ENCODE measurements at regions not wholly inside any gene's neighbourhood (a gene's known extent, or its start where the extent isn't known, plus 50 kb on each side); places are given as distances from the start of the nearest gene placed in this dataset.

DNA sequence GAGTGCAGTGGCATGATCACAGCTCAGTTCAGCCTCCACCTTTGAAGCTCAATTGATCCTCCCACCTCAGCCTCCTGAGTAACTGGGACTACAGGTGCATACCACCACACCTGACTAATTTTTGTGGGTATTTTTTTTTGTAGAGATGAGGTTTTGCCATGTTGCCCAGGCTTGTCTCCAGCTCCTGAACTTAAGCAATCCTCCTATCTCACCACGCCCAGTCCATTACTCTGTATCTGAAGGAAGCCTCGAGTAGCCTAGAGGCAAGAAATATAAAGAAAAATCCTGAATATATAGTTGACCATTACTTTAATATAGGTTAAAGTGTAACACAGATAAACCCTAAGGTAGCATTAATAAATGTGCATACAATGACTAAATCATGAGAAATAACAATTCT lies 686.8 kb upstream of the PIK3C3 start:
- H2BK20ac ChIP-seq (ENCODE audit: low read length), result no peak overlapping the region
- H4K8ac ChIP-seq (ENCODE audit: extremely low read depth, insufficient read depth, low read length), result no peak overlapping the region
- no peak overlapping the region for H2BK120ac ChIP-seq (replicated peaks; ENCODE audit: low read depth, low read length)
- H3K27ac ChIP-seq (ENCODE audit: low read depth, low read length), result no peak overlapping the region
- no peaks in the 10 kb centered on the region for H4K20me1 ChIP-seq (replicated peaks in 1 of 2; ENCODE audit: control insufficient read depth in 1 of 2, insufficient read depth in 2 of 2, low read length in 2 of 2)
- H3K27me3 ChIP-seq (replicated peaks in 1 of 4; ENCODE audit: control insufficient read depth in 3 of 4, extremely low read depth in 1 of 4, insufficient read depth in 3 of 4, low read length in 3 of 4), result no peaks in the 10 kb centered on the region
- no peak overlapping the region for H2BK15ac ChIP-seq (ENCODE audit: low read length)
- no peak overlapping the region for H3K18ac ChIP-seq (ENCODE audit: extremely low read depth, low read length)
- H3K79me1 ChIP-seq (ENCODE audit: low read depth, low read length), result no peaks in the 10 kb centered on the region
- no peak overlapping the region for H3K4me2 ChIP-seq (ENCODE audit: insufficient read depth in 1 of 2, low read depth in 2 of 2, low read length in 2 of 2)
- no peak overlapping the region for H2BK5ac ChIP-seq (ENCODE audit: low read depth, low read length)
- no peak overlapping the region for H3K14ac ChIP-seq (ENCODE audit: insufficient read length)
- WGBS, 2 experiments (ENCODE audit: extremely low coverage in 1 of 2, insufficient coverage in 1 of 2, insufficient read length in 1 of 2, insufficient replicate concordance in 2 of 2, low coverage in 1 of 2, low lambda C conversion rate in 2 of 2, missing lambda C conversion rate in 1 of 2), result 98% methylated on average over 2 of the region's 2 CpGs; no CpG with 5 or more reads in 1 of the 2 experiments
- H3K4ac ChIP-seq (replicated peaks; ENCODE audit: insufficient read length, low read depth, low read length), result no peak overlapping the region
- no peak overlapping the region for H3K9ac ChIP-seq (replicated peaks in 1 of 4; ENCODE audit: extremely low read depth in 1 of 4, low read depth in 3 of 4, low read length in 3 of 4)
- no peak overlapping the region for H2AFZ ChIP-seq (ENCODE audit: low read length)
- CTCF ChIA-PET (ENCODE audit: partially characterized antibody), result no interaction called here
- H2AK5ac ChIP-seq (ENCODE audit: low read depth, low read length), result no peak overlapping the region
- no peak overlapping the region for H2BK12ac ChIP-seq (ENCODE audit: low read depth, low read length)
- H3K4me3 ChIP-seq (ENCODE audit: extremely low read depth in 1 of 4, insufficient read depth in 2 of 4, low read depth in 3 of 4, low read length in 4 of 4), result no peak overlapping the region
- H3K36me3 ChIP-seq (ENCODE audit: control insufficient read depth in 2 of 4, insufficient read depth in 4 of 4, low read length in 3 of 4), result no peaks in the 10 kb centered on the region
- no peak overlapping the region for H4K5ac ChIP-seq (ENCODE audit: insufficient read length, low read depth, low read length)
- H3K56ac ChIP-seq (replicated peaks; ENCODE audit: insufficient read length, low read depth, low read length), result no peak overlapping the region
- POLR2A ChIA-PET (ENCODE audit: partially characterized antibody), result interaction anchor here (0.6 kb wide), 1 partner anchor 43 kb away, joined by 3 read pairs; no protein-coding TSS in a partner anchor
- H3K4me1 ChIP-seq (replicated peaks in 1 of 4; ENCODE audit: control insufficient read depth in 3 of 4, insufficient read depth in 4 of 4, low read length in 3 of 4), result peaks cover 0 to 3% (median 1%) of the 10 kb centered on the region in 4 experiments; a peak in 1 of 7 replicates
- no peaks in the 10 kb centered on the region for H3K79me2 ChIP-seq (ENCODE audit: control insufficient read depth in 1 of 2, insufficient read depth in 2 of 2, low read length in 2 of 2)
- no peaks in the 10 kb centered on the region for H3K23me2 ChIP-seq (ENCODE audit: low read depth, low read length)
- H3K23ac ChIP-seq (ENCODE audit: insufficient read length), result no peak overlapping the region
- no peak overlapping the region for H4K91ac ChIP-seq (replicated peaks; ENCODE audit: insufficient read length, low read length)
- H3K9me3 ChIP-seq (ENCODE audit: insufficient read depth in 2 of 2, low read depth in 1 of 2, low read length in 1 of 2), result no peaks in the 10 kb centered on the region
- no peak for DNase-seq (ENCODE audit: low read depth in 1 of 2, low spot score in 2 of 2)
- FAIRE-seq, result no peak
- TF ChIP-seq, protein P1, sequence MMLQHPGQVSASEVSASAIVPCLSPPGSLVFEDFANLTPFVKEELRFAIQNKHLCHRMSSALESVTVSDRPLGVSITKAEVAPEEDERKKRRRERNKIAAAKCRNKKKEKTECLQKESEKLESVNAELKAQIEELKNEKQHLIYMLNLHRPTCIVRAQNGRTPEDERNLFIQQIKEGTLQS (IDR thresholded peaks at IDR 0.05; ENCODE audit: insufficient read depth, low read depth, low read length), result no peak
- TF ChIP-seq NRF1 (IDR thresholded peaks at IDR 0.05; ENCODE audit: low read depth, low read length), result no peak
- no peak for TF ChIP-seq ASH2L (IDR thresholded peaks at IDR 0.05; ENCODE audit: low read length)
- no peak for TF ChIP-seq GABPA (IDR thresholded peaks at IDR 0.05; ENCODE audit: borderline replicate concordance, insufficient read depth, low read length)
- no peak for TF ChIP-seq YY1 (IDR thresholded peaks at IDR 0.05; ENCODE audit: low read depth, low read length)
- no peak for TF ChIP-seq RBBP5 (IDR thresholded peaks at IDR 0.05; ENCODE audit: borderline replicate concordance, low read depth, low read length)
- TF ChIP-seq CBX5 (IDR thresholded peaks at IDR 0.05; ENCODE audit: low read depth, low read length), result no peak
- TF ChIP-seq, protein P2, sequence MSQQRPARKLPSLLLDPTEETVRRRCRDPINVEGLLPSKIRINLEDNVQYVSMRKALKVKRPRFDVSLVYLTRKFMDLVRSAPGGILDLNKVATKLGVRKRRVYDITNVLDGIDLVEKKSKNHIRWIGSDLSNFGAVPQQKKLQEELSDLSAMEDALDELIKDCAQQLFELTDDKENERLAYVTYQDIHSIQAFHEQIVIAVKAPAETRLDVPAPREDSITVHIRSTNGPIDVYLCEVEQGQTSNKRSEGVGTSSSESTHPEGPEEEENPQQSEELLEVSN (IDR thresholded peaks at IDR 0.05), result no peak
- TF ChIP-seq CHD2 (IDR thresholded peaks at IDR 0.05; ENCODE audit: low read length), result no peak
- TF ChIP-seq EP300 (IDR thresholded peaks at IDR 0.05; ENCODE audit: borderline replicate concordance in 1 of 2, low read depth in 2 of 2, low read length in 2 of 2), result no peak
- TF ChIP-seq SP1 (IDR thresholded peaks at IDR 0.05; ENCODE audit: low read depth, low read length), result no peak
- TF ChIP-seq POLR2AphosphoS5 (IDR thresholded peaks at IDR 0.05; ENCODE audit: low read depth, low read length), result no peak
- no peak for TF ChIP-seq HDAC2 (IDR thresholded peaks at IDR 0.05; ENCODE audit: borderline replicate concordance in 1 of 2, low read depth in 2 of 2, low read length in 2 of 2)

All from H1 (cell line).